NCI-H128 (cell line): ENCODE measurements at regions not wholly inside any gene's neighbourhood (a gene's known extent, or its start where the extent isn't known, plus 50 kb on each side); places are given as distances from the start of the nearest gene placed in this dataset.
"Not testable (repeated sequence)": the region's sequence is repeated elsewhere in the genome, so short reads cannot be mapped to it uniquely, and the experiment has no call there.

Experiments
- DNase-seq: peaks from one replicate; lab custom pipeline; 2025; ENCODE audit not compliant: unreplicated experiment; lab: John Stamatoyannopoulos, UW

- not testable (repeated sequence) for DNase-seq
Measured at GRCh38 chr7:34577934-34578333, 80.1 kb upstream of the NPSR1 start.

GRCh38 chr7:34581698-34582097 lies 76.3 kb upstream of the NPSR1 start:
- DNase-seq = not testable (repeated sequence)

- no peak for DNase-seq
Measured at GRCh38 chr7:34584526-34584925, 73.5 kb upstream of the NPSR1 start.

GRCh38 chr7:34596887-34597286 lies 61.1 kb upstream of the NPSR1 start:
- no peak for DNase-seq

GRCh38 chr7:34603711-34604444 lies 54.1 kb upstream of the NPSR1 start:
- DNase-seq = no peak
